Kidney glomerular epithelial cell (primary cell): ENCODE measurements at regions not wholly inside any gene's neighbourhood (a gene's known extent, or its start where the extent isn't known, plus 50 kb on each side); places are given as distances from the start of the nearest gene placed in this dataset.
"Not testable (repeated sequence)": the region's sequence is repeated elsewhere in the genome, so short reads cannot be mapped to it uniquely, and the experiment has no call there.

Experiments
- DNase-seq: peaks from one replicate; lab custom pipeline; 2025; lab: John Stamatoyannopoulos, UW

DNA sequence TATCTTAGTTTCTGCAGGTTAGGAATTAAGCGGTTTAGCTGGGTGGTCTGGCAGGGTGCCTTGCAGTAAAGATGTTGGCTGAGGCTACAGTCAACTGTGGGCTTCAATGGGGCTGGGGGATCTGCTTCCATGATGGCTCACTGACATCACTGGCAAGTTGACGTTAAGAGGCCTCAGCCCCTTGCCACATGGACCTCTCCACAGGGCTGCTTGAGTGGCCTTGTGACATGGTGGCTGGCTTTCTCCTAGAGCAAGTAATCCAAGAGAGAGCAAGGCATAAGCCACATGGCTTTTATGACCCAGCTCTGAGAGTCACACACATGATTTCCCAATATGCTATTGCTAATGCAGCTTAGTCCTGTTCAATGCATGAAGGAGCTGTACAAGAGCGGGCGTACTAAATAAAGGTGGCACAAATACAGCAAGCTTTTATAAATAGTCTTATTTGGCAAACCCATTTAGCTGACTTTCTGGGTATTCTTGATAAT is 109.1 kb downstream of the SEPTIN7 start:
- no peak for DNase-seq

DNA sequence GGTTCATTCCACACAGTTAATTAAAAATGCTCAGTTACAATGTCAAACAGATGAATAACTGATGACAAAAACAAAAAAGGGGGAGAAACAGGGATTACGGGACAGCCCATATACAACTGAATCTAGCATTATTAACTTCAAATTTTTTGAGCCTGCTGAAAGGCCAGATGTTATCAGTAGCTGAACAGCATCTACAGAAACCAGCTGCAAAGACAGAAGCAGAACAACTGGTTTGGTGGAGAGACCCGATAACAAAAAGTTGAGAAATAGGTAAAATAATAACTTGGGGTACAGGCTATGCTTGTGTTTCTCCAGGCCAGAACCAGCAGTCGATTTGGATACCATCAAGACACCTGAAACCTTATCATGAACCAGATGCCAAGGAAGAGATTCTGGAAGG is 109.8 kb downstream of the SEPTIN7 start:
- not testable (repeated sequence) for DNase-seq

DNA sequence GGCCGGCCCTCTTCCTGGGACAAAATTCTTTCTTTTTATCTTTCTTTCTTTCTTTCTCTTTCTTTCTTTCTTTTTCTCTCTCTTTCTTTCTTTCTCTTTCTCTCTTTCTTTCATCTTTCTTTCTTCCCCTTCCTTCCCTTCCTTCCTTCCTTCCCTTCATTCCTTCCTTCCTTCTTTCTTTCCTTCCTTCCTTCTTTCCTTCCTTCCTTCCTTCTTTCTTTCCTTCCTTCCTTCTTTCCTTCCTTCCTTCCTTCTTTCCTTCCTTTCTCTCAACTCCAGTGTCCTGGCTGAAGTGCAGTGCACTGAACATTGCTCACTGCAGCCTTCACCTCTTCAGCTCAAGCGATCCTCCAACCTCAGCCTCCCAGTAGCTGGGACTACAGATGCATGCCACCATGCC is 112.5 kb downstream of the SEPTIN7 start:
- DNase-seq, result not testable (repeated sequence)

DNA sequence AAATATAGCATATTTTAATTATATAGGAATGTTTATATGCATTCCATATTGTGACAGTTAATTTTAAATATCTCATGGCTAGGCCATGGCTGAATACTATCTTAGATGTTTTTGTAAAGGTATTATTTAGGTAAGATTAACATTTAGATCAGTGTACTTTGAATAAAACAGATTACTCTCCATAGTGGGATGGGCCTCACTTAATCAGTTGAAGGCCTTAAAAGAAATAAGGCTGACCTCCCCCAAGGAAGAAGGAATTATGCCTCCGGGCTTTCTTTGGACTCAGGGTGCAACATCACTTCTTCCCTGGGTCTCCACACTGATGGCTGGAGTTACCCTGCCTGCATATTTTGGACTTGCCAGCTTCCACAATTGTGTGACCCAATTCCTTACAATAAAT is 113.4 kb downstream of the SEPTIN7 start:
- not testable (repeated sequence) for DNase-seq

DNA sequence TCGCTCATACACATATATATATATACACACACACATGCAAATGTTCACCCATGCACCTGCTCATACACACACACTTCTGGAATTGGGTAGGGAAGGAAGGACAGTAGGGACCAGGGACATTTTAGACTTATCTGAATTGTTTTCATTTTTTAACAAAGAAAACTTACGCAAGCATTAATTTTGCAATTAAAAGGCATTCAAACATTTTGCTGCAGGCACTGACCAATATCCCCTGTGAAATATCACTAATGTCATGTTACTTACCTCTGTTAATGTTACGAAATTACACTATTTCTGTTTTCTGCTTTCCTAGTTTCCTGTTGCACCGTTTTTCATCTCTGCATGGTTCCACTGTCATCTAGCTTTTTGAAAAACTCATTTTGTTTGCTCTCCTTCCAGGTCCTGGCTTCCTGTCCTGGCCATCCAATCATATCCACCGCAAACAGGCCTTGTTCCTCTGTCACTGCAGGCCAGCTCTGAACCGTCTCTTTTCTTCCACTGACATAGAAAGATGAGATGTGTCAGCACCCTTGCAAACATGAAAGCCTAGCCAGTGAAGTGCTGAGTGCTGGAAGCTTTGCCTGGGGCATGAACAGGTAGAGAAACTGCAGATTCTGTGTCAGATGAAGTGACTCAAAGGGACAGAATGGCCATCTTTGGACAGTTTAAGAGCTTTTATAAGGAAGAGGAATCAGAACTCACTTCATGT is 114.5 kb downstream of the SEPTIN7 start:
- not testable (repeated sequence) for DNase-seq

DNA sequence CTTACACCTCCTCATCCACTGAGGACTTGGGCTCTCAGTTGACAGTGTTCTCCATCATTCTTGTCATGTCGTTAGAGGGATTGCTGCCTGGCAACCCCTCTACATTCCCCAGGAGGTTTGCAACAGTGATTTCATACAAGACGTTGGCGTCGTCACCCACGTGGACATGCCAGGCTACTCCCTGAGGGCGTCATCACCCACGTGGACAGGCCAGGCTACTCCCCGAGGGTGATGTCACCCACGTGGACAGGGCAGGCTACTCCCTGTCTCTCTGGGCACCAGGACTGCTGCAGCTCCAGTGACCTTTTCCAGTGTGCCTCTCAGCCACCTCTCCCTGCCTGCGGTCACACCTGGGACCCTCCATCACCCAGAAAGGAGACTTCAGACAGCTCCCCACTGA is 117.4 kb downstream of the SEPTIN7 start:
- DNase-seq, result not testable (repeated sequence)

DNA sequence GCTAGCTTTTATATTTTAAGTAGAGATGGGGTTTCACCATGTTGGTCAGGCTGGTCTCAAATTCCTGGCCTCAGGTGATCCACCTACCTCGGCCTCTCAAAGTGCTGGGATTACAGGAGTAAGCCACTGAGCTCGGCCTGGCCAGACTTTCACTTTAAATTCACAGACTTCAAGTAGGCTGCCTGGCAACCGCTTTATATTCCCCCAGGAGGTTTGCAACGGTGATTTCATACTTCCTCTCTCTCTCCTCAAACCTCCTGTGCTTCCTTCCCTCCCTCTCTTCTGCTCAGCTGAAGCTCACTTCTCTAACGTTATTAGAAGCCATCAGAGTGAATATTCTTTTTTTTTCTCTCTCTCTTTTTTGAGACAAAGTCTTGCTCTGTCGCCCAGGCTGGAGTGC is 118.8 kb downstream of the SEPTIN7 start:
- not testable (repeated sequence) for DNase-seq

DNA sequence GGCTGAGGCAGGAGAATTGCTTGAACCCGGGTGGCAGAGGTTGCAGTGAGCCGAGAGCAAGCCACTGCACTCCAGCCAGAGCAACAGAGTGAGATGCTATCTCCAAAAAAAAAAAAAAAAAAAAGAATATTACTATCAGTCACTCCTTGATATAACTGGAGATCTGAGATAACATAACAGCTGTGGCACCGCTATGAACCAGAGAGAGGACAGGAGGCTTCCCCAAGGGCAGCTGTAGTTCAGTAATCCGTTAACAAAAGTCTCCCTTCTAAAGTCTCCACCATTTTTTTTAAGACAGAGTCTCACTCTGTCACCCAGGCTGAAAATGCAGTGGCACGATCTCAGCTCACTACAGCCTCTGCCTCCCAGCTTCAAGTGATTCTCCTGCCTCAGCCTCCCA is 120.5 kb downstream of the SEPTIN7 start:
- not testable (repeated sequence) for DNase-seq

DNA sequence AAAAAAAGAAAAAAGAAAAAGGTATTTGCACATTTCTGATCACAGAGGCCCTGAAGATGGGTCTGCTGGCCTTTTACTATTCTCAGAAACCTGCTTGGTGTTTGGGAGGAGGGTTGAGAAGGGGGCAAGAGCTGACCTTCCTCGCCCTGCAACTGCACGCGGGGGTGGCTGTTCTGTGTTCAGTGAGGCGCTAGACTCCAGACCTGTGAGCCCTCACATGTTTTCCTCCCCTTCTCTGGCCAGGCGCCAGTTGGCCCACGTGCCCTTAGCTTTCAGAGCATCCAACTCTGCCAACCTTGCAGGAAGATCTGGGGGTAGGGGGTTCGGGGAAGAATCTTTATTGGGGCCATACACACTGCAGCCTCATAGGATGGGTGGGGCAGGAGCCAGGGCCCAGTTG is 123.8 kb downstream of the SEPTIN7 start:
- peak; percentile 30 for DNase-seq

DNA sequence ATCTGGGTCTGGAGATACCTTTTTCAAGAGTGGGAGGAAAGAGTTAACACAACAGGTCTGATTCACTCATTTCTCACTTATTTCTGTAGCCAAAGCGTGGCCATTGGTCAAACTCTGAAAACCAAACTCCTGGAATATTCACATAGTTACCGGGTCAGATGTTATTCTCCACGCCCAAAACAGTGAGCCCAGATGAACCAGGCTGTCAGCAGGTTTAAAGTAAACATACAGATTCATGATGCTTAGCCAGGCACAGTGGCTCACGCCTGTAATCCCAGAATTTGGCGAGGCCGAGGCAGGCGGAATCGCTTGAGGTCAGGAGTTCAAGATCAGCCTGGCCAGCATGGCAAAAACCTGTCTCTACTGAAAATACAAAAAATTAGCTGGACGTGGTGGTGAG is 126.1 kb downstream of the SEPTIN7 start:
- DNase-seq, result not testable (repeated sequence)

DNA sequence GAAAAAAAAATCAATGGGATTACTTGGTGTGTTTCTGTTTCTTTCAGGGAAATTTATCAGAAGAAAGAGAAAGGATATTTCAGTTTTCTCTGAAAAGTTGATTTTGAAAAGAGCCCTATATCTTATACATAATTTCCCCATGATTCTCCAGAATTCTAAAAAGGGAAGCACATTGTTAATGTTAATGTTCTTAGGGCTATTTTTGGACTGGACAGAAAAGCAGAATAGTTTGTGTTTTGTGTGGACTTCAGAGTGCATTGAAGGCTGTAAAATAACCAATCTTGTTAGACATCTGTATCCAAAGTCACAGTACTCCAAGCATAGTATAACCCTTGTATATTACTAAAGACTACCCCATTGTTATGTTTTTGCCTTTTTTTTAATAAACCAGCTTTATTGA is 130.3 kb downstream of the SEPTIN7 start:
- DNase-seq, result not testable (repeated sequence)

DNA sequence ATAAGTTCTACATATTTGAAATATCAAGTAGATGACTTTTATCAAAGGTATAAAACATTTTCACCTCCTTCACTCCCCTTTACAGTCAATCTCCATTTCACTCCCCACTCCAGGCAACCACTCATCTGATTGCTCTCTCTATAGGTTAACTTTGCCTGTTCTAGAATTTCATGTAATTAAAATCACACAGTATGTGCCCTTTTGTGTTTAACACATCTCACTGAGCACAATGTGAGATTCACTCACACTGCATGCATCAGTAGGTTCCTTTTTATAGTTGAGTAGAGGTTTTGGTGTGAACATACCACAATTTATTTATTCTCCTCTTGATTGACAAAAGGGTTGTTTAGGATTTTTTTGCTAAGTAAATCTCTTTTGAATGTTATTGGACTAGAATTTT is 130.7 kb downstream of the SEPTIN7 start:
- not testable (repeated sequence) for DNase-seq

DNA sequence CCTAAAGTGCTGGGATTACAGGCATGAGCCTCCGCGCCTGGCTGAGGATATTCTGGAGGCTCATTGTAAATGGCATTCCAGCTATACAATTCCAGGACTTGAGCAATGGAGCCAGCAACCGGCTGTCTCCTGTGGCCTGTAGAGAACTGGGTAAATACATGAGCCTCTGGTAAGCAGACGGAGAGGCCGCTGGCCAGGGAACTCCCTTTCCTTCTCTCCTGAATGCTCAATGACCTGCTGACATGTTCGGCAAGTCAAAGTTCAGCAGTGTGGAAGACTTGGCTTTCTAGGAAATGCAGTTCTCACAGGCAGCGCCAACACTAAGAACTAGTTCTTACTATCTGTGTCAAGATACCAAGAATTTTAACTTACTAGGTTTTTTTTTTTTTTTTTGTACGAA is 139.8 kb downstream of the SEPTIN7 start:
- not testable (repeated sequence) for DNase-seq

DNA sequence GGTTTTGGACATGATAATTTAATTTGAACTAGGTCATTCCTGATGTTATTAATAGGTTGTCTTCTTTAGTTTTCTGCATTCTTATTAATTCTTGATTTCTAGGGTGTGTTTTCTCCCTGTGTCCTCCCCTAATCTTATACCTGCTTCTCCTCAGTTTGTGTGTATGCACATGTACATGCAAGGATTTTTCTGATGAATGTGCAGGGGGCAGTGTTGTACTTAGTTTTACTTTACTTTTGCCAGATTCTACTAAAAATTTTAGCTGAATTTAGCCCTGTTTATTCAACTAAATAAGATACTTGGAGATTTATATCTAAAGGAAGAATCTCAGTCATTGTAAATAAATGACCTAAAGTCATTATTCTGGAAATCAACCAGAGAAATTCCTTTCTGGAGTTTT is 144.8 kb downstream of the SEPTIN7 start:
- DNase-seq, result not testable (repeated sequence)

DNA sequence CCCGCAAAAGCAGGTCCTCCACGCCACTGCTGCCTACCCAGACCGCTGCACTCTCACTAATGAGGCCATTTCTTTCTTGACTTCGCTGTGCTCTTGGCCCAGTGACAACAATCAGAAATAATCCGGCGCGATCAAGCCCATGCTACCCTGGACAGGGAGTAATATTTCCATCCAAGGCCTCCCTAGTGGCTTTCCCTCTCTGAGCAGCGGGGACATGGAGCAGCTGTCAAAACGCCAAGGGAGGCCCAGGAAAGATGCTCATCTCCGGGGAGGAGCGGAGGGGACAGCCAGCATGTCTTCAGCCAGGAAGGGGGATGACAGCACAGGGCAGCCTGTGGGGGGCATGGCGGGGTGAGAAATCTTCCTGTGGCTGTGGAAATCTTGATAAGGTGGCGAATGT is 154.9 kb downstream of the SEPTIN7 start:
- DNase-seq, result not testable (repeated sequence)

DNA sequence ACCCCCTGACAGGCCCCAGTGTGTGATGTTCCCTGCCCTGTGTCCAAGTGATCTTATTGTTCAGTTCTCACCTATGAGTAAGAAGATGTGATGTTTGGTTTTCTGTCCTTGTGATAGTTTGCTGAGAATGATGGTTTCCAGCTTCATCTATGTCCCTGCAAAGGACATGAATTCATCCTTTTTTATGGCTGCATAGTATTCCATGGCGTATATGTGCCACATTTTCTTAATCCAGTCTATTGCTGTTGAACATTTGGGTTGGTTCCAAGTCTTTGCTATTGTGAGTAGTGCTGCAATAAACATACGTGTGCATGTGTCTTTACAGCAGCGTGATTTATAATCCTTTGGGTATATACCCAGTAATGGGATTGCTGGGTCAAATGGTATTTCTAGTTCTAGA is 156.1 kb downstream of the SEPTIN7 start:
- not testable (repeated sequence) for DNase-seq

DNA sequence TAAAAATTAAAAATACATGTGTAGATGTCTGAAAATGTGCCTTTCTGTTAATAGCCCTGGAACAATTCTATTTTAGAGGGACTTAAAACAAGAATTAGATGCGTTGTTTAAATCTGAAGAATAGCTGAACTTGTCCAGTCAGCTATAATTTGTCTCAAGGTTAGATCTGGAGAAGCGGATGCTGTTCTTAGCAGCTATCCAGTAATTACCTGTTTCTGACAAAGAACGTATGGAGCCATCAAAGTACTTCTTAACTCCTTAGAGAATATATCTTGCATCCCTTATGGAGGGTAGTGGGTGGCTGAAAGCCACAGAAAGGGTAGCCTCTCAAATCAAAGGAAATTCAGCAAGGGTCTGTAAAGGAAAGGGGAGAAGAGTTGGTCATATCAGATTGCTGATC is 160.4 kb downstream of the SEPTIN7 start:
- DNase-seq, result not testable (repeated sequence)

DNA sequence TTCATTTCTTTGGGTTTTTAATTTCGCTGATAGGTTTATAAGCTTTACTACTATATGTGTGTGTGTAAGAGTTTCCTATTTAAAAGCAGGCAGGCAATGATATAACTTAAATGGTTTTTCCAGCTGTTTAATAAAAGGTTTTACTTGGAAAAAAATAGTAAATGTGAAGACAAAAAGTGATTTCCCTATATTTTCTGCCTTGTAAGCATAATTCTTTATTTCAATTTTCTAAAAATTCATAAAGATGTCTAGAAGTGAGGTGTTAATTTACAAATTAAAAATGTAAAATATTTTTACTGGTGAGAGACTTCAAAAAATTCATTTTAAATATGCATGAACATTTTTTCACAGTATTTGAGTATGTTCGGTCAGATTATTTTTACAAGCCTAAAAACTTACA is 161.8 kb downstream of the SEPTIN7 start:
- not testable (repeated sequence) for DNase-seq

DNA sequence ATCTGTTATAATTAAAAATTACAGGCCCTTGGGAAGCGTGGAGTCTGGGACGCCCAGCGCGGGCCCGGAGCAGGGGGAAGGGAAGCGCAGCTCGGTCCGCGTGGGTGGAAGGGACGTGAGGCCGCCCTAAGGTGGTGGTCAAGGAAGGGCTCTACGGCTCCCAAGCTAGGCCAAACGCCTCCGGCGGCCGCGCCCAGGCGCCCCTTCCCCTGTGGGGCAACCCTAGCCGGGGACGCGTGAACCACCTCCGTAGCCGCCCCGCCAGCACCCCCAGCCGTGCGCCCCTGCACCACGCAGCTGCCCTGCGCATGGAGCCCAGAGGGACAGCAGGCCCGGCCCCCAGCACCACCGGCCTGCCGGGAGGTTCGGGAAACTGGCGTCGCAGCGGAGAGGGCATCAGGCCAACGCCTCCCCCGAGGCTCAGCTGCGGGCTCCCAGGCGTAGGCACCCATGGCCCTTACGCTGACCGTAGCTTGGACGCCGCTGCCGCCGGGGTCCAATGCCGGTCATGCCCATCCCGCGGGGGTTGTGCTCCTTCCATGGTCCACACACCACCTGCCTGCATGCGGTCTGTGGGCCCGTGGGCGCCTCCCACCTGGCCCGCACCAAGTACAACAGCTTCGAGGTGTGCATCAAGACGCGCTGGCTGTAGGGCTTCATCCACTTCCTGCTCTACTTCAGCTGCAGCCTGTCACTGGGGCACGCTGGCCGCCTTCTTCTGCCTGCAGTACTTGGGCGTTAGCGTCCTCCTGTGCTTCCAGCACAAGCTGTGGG is 166.7 kb downstream of the SEPTIN7 start:
- no peak for DNase-seq

DNA sequence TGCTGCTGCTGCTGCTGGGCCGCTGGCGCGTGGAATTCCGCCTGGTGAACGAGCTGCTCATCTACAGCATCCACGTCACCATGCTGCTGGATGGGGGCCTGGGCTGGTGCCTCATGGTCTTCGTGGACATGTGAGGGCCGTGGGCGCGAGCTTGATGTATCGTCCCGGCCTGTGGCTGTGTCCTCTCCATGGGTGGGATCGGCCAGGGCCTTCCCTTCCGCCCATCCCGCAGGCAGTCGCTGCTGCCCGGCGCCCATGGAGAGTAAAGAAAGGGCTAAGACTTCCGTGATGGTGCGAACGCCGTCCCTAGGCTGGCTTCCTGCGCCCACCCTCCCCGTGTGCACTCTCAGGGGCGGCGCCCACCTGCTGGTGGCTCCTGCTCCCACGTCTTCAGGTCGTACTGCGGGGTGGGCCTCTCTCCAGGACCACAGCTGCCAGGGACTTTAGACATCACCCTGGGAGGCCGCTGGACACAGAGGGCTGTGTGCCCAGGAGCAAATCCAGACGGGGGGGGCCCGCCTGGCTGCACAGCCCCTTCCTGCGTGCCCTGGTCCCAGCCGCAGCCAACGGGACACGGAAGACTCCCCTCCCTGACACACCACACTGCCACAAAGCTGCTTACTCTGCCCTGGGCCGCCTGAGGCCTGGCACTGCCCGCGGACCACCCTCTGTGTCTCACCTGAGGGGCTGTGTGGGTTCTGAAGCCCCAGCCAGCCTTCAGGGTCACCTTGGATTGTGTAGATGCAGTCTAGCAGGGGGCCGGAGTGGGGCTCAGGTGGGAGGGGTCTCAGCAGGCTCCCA is 167.5 kb downstream of the SEPTIN7 start:
- no peak for DNase-seq

DNA sequence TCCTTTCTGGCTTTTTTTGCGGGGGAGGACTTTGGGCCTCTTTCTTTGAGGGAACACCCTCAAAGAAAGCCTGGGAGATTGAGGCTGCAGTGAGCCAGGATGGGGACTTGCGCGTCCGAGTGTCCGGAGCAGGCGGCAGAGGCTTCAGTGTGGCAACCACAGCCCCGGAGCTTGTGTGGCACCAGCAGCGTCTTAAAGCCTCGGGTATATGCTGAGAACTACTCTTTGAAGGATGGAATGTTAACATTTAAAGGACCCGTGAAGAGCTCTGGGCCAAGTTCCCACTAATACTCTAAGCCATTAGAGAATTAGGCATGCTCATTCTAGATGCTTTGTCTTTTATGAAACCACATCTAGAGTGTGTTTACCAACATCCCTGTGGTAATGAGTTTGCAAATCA is 168.2 kb downstream of the SEPTIN7 start:
- no peak for DNase-seq

DNA sequence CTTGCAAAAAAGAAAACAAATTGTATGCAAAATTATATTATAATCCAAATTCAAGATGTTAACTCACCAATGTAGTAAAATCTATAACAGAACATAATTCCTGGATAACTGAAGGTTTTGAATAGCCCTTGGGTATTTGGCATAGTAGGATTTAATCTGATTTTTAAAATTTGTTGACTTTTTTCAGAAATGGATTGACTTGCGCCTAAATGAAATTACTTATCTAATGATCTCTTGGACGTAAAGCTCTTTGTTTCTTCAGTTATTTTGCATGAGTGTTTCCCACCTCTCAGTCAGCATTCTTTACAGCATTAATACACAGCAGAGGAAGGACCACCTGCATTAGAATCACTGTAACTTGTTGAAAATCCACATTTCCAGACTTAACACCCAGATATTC is 169.6 kb downstream of the SEPTIN7 start:
- DNase-seq, result no peak
